Epidermal melanocyte (primary cell): ENCODE measurements at regions not wholly inside any gene's neighbourhood (a gene's known extent, or its start where the extent isn't known, plus 50 kb on each side); places are given as distances from the start of the nearest gene placed in this dataset.

ENCODE experiments used
- DNase-seq: peaks from one replicate; pipeline ENCODE4 v3.0.0; 2011; ENCODE audit warnings: low spot score; ENCODE audit not compliant: insufficient read length

DNA sequence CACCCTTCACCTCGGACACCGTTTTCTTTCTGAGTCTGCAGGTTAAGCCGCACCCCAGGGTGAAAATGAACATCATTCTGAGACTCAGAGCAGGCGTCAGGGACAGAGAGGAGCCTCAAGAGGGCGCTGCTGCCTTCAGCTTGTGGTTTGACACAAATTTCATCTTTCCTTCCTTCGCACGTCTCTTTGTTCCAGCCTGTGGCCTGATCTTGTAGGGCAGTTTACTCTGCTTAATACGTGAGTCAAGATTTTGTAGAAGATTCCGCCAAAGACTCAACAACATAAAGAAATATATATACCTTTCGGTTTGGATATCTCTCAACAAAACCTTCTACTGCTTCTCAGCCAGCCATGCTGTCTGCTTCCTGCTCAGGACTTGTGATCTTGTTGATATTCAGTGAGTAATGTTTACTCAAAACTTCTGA is 329.3 kb upstream of the OR4E1 start:
- DNase-seq: no peak

DNA sequence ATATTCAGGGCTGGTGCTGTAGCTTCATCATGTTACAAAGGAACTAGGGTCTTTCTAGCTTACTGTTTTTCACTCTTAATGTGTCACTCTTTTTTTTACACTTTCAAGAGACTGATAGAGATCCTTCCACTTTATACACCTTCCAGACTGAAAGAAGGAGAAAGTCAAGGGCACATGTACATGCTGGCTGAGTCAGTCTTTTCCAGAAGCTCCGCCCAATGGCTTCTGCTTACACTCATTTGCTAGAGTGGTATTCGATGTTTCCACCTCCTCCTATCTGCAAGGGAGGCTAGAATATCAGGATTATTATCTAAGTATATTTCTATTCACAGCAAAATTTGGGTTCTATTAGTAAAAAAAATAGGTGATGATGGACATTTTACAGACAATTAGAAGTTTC is 325.8 kb upstream of the OR4E1 start:
- no peak for DNase-seq

GRCh38 chr14:21997300-21997699 is 323.7 kb upstream of the OR4E1 start:
- no peak for DNase-seq

DNA sequence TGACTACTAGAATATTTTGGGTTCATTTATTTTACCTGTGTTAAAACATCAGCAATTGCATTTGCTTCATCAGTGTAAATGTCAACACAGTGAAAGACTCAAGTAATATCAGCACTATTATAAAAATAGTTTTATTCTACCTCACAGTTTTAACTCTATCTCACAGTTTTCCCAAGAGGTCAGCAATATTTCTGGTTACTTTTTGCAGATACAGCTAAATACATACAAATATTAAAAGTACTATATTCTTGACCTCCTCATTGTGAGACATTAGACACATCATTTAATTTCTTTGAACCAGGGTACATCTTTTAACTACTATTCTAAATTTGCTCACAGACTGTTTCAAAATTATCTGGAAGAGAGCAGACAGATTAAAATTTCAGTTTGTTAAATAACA is 321.7 kb upstream of the OR4E1 start:
- no peak for DNase-seq

GRCh38 chr14:21993837-21994236 is 320.2 kb upstream of the OR4E1 start:
- DNase-seq: no peak

GRCh38 chr14:21993070-21993469 is 319.5 kb upstream of the OR4E1 start:
- DNase-seq: no peak

- no peak for DNase-seq
These were observed 317.5 kb upstream of the OR4E1 start for GRCh38 chr14:21991130-21991529.

DNA sequence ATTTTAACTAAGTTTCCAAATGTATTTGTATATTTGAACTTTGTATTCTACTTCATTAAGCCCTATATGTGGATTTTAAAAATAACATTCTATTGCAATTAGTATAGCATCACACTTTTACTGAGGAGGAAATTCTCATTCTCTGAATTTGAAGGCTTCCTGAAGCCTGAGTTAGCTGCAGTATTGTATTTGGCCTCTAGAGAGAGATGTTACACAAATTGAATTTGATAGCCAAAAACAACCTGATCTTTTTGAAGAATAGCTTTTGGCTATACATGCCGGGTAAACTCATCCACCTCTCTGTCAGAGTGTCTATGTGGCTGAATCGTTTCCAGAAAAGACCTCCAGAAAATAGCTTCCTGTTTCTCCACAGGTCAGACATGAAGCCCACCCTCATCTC is 316.5 kb upstream of the OR4E1 start:
- DNase-seq: no peak

GRCh38 chr14:21989090-21989489 is 315.5 kb upstream of the OR4E1 start:
- no peak for DNase-seq

DNA sequence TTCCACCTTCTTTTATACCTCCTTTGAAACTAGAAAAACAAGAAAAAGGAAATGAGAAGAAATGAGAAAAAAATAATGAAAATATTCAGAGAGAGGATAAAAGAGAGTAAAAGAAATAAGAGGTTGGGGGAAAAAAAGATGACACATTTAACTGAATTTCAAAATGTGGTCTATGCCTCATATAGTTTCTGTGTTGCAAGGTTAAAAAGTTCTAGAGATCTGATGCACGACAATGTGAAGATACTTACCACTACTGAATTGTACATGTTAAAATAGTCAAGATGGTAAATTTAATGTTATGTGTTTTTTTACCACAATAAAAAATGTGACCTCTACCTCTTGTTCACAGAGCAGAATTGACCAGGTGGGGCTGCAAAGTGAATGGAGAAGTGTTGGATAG is 314.8 kb upstream of the OR4E1 start:
- DNase-seq: no peak

DNA sequence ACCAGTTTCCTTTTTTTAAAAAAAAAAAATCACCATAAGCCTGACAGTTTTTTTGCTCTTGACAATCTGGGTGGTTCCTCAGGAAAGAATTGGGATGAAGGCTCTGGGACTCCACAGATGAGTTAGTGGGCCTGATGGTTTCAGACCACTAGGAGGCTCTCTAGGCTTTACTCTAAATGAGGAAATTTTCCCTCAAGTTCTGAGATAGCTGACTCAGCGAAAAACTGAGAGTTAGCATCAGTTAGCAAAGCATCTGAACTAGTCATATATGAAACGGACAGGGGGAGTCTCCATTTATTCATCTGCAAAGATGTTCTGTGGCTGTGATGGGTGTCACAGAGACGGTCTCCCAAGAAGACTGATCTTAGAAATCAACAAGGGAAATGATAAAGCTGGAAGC is 314.3 kb upstream of the OR4E1 start:
- DNase-seq: no peak

DNA sequence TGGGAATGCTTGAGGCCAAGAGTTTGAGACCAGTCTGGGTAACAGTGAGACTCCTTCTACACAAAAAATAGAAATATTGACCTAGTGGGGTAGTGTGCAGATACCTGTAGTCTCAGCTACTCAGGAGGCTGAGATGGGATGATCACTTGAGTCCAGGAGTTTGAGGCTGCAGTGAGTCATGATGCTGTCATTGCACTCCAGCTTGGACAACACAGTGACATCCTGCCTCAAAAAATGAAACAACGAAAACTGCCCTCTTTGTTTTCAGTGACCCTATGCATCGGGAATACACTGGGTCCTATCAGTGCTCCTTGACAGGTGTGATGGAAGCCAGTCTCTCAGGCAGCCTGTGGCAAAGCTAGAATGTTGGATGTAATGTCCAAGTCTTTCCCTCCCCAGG is 311.5 kb upstream of the OR4E1 start:
- DNase-seq: no peak

GRCh38 chr14:21978999-21979314 is 305.3 kb upstream of the OR4E1 start:
- DNase-seq: no peak

DNA sequence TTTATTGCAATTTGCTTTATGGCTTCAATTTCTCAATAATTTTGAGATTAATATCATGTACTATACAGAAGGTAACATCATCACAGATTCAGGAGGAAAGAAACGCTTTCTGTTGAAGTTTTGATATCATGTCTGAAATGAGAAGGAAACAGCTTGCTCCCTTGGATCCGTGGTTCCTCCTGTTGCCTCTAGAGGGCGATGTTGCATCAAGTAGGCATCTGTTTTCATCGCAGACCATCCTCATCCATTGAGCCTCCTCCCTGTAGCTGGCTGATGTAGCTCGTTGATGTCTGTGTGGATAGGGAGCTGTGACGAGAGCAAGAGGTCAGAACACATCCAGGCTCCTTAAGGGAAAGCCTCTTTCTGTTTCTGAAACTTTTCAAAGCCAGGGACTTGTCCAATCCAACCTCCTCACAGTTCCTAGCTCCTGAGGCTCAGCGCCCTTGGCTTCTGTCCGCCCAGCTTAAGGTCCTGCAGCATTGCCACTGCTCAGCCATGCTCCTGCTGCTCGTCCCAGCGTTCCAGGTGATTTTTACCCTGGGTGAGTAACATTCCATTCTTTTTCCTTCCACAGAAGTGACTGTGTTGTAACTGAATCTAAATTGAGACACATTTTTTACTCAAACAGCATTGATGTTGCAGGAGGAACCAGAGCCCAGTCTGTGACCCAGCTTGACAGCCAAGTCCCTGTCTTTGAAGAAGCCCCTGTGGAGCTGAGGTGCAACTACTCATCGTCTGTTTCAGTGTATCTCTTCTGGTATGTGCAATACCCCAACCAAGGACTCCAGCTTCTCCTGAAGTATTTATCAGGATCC is 304.8 kb upstream of the OR4E1 start:
- DNase-seq: no peak

- DNase-seq: no peak
These were observed 301.1 kb upstream of the OR4E1 start for GRCh38 chr14:21974741-21975140.

DNA sequence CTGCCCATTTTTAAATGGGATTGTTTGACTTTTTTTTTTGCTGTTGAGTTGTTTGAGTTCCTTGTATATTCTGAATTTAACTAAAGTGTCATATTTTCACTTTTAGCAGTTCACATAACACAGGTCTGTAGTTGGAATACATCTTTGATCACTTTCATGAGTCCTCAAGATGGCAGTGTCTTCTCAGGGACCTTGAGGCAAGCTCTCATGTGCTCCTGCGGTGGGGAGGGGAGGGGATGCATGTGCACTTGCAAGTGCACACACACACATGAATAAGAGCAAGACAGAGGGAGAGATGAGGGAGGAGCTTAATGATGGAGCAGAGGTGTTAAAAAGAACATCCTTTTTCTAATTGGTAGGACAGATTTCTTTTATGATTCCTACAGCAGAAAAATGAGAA is 291.4 kb upstream of the OR4E1 start:
- no peak for DNase-seq

DNA sequence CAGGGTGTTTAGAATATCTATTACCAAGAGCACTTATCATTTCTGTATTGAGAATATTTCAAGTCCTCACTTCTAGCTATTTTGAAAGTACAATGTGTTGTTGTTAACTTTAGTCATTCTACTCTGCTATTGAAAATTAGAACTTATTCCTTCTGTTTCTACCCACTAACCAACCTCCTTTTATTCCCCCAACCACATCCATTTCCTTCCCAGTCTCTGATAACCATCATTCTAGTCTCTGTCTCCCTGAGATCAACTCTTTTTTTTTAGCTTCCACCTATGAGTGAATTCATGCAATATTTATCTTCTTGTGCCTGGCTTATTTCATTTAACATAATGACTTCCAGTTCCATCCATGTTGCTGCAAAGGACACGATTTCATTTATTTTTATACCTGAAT is 290.6 kb upstream of the OR4E1 start:
- DNase-seq: no peak

DNA sequence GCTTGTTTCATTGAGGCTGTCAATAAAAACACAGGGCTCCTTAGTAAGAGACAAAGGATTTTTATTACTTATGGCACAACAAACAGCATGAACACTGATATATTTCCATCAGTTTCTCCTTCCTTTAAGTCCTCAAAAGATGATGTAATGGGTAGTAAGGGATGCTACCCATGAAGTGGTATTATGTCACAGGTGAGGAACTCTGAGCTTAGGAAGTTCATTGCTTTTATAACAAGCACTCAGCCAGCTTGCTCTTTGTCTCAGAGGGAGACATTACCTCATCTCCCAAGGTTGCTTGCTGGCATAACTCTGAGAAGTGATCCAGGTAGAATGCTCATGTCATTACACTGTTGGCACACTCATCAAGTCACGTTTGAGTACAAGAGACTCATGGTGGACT is 287.0 kb upstream of the OR4E1 start:
- no peak for DNase-seq

GRCh38 chr14:21941885-21942284 is 268.3 kb upstream of the OR4E1 start:
- DNase-seq: no peak

- DNase-seq: no peak
These were observed 267.6 kb upstream of the OR4E1 start for GRCh38 chr14:21940887-21941856.

DNA sequence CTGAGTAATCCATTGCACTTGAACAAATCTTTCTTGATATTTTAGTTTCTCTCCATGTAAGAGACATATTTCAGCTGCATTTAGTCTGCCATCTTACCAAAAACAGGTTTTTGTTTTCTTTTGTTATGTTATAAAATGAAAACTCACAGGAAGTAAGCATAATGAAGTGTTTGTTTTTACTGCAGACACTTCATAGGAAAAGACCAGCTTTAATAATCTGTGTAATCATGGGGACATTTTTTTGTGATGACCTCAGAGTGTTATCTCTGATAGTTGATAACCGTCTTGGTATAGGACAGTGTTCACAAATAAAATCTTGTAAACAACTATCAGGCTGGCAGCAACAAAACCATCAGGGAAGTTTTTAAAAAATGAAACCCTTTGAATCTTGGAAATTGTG is 266.2 kb upstream of the OR4E1 start:
- no peak for DNase-seq

- no peak for DNase-seq
These were observed 264.4 kb upstream of the OR4E1 start for GRCh38 chr14:21937996-21938395.

DNA sequence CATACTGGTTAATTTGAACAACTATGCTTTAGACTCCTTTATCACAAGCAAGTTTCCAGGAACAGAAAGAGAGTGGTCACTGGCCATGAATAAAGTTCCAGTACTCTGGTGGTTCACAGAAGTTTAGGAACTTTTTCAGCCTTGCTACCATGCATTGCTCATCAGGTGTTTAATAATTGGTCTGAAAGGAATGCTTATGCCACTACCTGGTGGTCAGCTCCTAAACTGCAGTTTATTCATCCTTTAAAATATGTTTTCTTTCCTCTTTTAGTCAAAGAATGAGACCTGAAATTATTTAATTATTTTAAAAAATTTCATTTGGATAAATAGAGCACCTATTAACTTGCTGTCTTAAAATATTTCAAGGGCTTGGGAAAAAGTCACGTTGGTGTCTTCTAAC is 260.1 kb upstream of the OR4E1 start:
- no peak for DNase-seq
